HG02642 (cell line): ENCODE measurements at regions not wholly inside any gene's neighbourhood (a gene's known extent, or its start where the extent isn't known, plus 50 kb on each side); places are given as distances from the start of the nearest gene placed in this dataset.
A peak's percentile ranks its signal among the peaks of the same experiment; 100 is the strongest.

Source experiments
- ATAC-seq: cut with Tn5 transposase; IDR thresholded peaks from one replicate; pipeline ENCODE4 v1.9.1; 2021; ENCODE audit warnings: mild to moderate bottlenecking; ENCODE audit not compliant: unreplicated experiment, poor library complexity

DNA sequence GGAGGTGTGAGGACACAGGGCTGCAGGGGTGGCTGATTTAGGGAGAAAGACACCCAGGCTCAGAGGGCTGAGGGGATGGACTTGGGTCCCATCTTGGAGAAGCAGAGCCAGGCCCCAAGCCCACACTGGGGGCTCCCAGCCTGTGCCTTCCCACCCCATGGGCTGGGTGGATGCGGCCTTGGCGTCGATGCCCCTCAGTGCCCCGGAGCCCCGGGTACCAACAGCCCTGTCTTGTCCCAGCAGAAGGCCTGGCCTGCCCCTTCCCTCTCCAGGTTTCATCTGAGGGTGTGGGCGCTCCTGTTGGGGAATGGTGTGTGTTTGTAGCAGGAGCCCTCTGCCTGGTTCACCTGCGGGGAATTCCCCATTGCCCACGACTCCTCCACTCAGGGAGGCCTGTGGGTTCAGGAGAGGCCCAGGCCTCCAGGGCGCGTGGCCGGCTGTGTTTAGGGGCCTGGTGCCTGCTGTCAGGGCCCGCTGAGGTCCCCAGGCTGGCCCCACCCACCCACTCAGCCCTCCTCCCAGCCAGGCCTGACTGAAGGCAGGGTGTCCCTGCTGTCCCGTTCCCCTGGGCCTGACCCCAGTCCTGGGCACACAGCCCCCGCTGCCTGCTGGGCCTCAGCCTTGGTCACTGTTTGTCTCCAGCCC lies 51.1 kb upstream of the BEGAIN start:
- ATAC-seq, result no peak

DNA sequence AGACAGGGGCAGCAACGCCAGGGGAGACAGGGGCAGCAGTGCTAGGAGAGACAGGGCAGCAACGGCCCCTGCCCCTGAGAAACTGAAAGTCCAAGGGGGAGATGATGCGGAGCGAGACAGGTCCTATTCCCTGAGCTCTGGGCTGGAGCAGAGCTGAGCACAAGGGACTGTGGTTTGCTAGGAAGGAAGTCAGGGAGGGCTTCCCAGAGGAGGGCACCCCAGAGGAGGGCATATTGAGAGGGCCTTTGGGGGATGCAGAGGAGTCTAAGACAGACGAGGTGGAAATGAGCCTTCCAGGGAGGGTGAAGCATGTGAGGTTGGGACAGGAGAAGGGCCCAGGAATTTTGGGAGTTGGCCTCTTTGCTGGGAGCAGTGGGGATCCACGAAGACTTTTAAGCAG lies 52.1 kb upstream of the BEGAIN start:
- no peak for ATAC-seq

DNA sequence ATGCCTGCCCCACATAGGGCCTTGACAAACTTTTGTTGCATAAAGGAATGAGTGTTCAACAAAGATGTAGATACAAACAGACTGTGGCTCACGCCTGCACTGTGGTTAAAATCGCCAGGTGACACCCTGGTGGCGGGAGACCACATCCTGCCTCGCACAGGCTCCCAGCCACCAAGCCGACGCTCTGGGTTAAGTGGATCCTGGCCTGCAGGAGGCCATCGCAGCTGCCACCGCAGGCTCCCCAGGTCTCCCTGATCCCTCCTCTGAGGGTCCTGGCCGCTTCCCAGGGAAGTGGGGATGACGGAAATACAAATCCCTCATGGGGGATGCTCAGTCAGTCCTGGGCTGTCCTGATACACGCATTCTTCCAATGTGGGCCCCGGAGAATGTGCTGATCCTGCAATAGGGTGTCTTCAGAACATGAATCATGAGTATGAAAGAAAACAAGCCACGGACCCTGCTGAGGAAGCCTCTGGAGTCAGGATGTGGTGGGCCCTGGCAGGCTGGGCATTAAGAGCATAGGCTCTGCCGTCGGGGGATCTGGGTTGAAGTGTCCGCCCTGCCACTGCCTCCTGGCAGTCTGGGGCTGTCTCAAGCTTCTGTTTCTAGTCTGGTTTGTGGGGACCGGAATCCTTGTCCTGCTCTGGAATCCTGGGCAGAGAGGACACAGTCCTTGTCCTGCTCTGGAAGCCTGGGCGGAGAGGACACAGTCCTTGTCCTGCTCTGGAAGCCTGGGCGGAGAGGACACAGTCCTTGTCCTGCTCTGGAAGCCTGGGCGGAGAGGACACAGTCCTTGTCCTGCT lies 53.5 kb upstream of the BEGAIN start:
- ATAC-seq, result peak; percentile 90

DNA sequence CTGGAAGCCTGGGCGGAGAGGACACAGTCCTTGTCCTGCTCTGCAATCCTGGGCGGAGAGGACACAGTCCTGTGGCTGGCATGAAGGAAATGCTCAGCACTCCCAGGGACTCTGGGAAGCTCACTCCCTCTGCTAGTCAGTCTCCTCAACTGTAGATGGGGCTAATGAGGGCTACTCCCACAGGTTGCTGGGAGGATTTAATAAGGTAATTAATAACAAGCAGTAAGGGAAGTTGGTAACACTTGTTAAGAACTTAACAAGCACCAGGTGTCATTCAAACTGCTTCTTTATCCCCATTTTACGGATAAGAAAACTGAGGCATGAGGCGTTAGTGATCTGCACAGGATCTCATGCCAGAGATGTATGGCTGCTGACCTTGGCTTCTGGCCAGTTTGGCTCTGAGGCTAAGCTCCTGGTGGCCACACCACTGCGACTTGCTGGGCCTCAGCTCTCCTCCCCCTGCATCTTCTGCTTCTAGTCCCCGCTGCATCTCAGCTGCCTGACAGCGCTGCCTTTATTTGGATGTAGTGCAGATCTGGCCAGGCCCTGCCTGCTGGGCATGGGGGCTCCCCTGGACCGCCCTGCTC lies 54.1 kb upstream of the BEGAIN start:
- ATAC-seq, result no peak

DNA sequence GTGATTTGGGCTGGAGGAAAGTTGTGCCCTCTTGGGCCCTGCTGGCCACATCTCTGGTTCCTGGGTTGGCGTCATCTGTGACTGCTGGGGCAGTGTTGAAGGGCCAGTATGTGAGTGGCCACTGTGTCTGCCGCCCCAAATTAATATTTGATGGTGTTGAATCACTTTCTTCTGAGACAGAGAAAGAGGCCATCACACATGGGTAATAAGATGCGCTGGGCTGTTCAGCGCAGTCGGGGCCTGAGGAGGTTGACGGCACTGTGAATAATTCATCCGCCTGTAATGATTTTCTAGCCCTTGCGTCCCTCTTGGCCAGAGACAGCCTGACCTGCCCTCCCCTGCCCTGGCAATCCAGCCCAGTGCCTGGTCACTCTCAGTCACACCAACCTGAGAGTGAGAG lies 56.2 kb upstream of the BEGAIN start:
- no peak for ATAC-seq

DNA sequence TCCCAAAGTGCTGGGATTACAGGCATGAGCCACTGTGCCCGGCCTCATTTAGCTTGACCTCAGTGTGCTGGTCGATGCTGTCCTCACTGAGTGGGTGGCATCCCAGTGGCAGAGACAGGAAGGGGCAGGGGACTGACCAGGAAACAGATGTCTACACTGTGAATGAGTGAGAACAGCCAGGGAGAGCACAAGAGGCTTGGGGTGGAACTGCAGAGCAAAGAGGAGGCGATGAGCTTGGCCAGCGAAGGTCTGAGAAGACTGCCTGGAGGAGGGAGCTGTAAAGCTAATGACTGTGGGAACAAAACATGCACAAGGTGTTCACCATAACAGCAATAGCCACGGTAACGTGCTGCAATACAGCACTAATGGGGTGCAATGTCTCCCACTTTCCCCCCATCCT lies 57.2 kb upstream of the BEGAIN start:
- ATAC-seq, result no peak

DNA sequence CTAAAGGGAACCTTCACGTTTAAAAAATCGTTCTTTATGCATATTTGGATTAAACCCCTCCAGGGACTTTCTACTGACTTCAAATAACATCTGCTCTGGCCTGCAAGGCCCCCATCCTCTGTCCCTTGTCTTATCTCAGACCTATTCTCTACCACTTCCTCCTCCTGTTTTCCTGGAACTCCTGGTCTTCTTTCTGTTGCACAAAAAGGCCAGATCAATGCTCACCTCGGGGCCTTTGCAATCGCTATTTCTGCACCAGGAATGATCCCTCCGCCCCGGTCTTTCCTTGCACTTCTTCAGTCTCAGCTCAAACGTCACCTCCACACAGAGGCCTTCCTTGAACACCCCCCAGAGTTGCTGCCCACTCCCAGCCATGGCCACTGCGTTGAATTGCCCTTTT lies 57.6 kb upstream of the BEGAIN start:
- no peak for ATAC-seq

DNA sequence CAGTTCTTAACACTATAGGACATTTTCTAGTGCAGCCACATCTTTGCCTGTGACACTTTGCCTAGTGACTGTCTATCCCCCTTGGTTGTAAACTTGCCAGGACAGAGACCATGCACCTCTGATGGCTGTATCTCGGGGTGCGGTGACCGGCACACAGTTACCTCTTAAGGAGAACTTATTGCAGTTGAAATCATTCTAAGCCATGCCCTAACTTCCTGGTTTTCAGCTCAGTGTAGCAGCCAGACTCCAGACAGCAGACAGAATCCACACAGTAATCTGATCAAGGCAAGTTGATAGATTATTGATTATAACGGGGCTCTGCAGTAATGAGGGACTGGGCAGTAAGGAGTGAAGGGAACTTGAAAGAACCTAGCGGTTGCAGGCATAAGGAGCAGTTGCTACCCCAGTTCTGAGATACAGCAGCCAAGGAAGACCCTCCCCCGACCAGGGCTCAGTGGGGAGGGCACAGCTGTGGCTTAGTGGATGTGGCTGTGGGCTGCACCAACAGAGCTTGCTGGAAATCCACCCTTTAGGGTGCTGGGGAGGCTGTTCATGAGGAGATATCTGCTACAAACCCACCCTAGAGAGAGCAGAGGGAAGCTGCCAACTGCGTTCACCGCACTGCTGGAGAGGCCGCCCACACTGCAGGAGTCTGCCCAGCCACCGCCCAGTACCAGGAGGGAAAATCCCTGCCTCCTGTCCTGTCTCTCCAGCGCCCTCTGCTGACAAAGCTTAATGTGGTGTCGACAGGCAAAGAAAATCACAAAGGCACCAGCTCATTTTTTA lies 58.2 kb upstream of the BEGAIN start:
- peak; percentile 81 for ATAC-seq

DNA sequence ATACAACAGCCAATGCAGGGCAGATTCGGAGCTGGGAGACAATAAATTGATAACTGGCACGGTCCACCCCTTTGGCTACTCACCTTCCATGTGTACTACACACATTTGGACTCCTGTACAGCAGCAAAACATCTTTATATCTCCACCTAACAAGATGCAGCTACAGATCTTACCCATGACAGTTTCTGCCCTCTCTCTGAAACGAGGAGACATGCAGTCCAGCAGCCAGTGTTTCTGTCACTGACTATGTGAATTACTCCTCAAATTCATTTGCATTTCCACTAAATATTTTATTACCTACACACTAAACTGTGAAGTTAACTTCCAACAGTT lies 58.7 kb upstream of the BEGAIN start:
- no peak for ATAC-seq

DNA sequence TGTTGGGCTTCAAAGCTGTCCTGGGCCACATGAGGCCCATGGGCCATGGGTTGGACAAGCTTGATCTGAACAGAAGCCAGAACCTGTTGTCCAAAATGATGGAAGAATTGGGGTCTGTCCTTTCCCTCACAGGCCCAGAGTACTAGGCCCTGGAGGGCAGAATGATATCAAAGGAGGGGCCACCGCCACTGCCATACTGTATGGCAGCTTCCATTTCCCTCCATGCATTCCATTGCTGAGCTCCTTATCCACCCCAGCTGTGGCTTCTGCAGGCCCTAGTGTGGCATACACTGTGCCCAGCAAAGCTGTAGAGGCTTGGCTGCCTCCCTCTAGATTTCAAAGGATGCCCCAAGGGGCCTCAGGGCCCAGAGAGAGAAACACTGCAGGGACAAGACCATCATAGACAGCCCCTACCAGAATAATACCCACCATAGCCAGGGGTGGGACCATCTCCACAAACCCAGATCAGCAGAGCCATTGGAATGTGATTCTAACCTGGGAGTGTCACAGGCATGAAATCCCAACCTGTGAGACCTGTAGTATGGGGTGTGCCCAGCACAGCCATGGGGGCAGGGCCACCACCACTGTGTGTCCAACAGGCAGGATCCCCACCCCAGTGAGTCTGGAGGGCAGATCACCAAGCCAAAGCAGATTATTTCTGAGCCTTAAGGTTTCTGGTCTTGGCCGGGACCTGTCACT lies 61.4 kb upstream of the BEGAIN start:
- no peak for ATAC-seq

DNA sequence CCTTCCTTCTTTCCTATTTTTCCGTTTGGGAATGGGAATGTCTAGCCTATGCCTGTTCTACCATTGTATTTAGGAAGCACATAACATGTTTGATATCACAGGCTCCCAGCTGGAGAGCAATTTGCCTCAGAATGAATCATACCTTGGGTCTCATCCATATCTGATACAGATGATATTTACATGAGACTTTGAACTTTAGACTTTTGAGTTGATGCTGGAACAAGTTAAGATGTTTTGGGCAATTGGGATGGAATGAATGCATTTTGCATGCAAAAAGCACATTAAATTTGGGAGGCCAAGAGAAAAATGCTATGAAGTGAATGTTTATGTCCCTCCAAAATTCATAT lies 61.9 kb upstream of the BEGAIN start:
- no peak for ATAC-seq

DNA sequence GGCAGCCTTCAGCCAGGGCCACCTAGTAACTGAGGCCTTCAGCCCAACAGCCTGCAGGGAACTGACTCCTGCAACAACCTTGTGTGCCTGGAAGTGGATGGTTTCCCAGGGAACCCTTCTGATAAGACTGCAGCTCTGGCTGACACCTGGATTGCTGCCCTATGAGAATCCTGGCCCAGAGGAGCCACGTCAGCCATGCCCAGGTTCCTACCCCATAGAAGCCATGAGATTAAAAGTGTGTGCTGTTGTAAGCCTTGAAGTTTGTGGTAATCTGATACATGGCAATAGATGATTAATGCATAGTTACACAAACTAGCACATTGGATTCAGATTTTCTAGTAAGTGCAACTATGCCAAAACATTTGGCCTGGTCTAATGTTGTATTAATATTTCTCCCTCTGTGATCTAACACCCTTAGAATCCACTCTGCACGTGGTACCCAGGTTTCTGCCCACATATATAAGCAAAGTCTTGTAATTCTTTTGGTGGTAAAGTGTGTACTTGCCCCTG lies 64.8 kb upstream of the BEGAIN start:
- ATAC-seq, result no peak

DNA sequence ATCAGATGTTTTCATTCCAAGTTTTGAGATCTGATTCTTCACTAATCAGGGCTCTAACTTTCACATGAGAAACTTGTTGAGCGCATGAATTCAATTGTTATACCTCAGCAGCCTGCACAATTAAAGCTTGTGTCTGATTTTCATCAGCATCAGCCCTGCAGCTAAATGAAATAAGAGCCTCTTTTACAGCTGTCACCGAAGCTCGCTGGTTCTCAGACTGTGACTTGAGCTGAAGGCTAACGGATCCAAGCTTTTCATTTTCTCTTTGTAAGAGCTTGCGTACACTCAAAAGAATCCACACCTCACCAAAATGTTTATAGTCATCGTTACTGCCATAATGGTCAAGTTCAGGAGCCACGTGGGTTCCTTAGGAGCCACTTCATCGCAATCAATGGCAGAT lies 65.5 kb upstream of the BEGAIN start:
- no peak for ATAC-seq

DNA sequence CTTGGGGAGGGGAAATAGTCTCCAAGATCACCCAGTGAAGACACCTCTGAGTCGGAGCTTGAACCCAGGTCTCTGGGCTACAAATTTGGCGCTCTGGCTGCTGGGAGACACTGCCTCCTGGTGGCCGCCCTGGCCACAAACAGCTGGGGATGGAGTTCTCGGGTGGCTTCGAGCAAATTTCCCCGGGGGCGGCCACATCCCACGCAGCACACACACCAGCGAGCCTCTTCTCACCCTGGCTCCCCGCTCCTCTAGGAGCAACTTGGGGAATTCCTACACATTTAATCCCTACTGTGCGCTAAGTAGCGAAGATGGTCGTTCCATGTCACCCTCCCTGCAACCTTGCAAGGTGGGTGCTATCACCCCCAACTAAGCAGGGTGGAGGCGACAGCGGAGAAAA lies 66.2 kb upstream of the BEGAIN start:
- ATAC-seq, result no peak

DNA sequence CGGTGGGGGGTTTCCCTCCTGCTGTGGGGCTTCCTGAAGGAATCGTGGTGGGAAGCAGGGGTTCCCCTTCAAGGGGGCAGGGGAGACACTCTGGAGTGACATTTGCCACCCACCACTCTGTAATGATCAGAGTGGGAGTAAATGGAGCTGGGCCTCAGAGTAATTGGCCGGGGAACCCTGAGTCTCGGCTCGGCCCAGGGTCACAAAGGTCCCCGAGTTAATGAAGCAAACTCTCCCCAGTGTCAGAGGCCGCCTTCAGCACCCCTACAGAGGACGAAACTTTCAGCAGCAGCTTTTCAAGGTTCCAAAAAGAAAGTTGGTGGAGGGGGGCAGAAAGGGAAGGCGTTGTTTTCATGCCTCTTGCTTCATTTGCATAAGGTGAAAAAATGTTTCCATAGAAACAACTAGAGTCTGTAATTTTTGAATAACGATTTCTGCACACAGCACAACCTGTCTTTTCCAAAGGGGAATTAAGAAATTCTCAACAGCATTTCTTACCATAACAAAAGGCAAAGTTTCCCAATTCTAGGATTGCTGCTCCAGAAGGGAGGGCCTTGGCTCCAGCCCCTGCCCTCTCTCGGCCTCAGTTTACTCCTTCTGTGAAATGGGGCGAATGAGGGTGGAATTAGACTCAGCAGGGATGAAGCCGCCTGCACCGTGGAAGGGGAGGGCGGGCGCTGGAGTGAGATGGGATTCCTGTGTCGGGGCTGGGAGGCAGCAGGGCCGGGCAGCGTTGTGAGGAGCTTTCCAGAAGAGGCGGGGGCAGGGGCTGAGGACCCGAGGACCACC lies 67.0 kb upstream of the BEGAIN start:
- no peak for ATAC-seq

DNA sequence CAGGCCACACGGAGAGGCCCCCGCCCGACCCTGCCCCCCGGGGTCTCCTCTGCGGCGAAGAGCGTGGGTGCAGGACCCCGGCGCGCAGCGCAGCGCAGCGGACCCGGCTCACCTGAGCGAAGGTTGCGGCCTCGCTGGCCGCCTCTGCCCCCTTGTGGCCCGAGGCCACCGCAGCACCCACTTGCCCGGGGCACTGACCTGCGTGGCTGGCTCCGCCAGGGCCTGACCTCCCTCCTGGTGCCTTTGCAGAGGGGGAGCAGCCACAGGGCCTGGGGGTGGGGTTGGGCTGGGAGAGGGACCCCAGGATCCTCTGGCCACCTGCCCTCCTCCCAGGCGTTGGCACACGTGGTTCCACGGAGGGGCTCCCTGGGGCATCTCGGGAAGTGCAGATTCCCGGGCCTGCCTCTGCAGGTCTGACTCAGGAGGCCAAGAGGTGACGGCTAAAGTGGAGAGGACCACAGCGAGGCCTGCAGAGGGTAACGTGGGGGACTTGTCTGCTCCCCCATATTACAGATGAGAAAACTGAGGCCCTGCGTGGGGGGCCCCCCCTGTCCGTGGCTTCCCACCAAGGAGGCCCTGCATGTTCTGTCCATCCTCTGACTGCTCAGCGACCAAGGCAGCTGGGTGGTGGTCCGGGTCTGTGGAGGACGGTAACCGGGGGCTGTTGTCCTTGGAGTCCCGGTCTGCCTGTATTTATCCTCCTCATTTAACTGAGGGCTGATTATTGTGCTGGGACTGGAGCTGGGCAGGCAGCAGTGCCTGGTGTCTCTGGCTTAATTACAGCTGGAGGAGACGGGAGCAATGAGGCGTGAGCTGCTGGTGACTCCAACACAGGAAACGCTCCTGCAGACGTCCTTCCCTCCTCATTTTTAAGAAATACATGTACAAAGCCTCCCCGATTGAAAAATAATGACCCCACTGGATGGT lies 67.9 kb upstream of the BEGAIN start:
- ATAC-seq, result peak; percentile 49

DNA sequence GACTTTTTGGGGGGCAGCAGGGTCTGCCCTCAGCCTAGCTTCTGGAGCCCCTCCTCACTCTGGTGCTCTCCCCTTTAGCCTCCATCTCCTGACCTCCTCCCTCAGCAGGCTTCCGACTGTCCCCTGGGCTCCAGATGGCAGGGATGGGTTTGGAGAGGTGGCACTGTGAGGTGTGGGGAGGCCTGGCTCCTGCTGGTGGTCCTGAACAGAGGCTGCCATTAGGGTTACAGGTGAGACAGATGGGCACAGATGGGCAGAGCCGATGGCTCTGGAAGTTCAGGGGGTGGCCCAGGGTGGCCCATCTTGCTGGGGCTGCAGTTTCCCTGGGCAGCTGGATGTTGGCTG lies 68.5 kb upstream of the BEGAIN start:
- ATAC-seq, result no peak

DNA sequence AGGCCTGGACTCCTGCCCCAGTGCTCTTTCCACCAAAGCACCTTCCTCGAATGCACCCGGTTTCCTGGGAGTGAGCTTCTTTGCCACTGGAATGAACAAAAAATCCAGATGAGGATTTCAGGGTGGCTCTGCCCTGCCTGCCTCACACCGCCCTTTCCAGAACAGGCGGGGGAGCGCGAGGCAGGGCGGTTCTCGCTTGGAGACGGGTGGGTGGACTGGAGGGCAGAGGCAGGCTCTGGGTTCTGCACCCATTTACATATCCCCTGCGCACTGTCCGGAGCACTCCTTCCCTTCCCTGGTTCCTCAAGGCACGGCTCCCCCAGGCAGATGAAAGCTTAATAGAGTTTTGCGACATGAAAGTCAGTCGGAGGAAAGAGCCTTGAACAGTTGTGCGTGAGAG lies 69.7 kb upstream of the DLK1 start:
- no peak for ATAC-seq

DNA sequence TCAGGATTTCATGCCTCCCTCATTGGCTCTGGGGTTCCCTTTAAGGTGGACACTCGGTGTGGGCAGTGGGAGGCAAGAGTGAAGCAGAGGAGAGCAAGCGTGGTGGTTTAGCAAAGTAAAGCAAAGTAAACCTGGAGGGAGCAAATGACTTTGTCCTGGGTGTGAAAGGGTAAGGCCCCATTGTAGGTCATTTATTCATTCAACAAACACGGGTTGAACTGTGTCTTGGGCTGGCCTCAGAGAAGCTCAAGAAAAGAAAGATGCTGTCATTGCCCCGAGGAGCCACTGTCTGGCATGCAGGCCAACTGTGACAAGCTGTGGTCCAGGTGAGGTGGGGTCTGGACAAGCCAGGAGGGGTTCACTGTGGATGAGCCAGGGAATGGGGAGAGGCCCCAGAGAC lies 68.9 kb upstream of the DLK1 start:
- ATAC-seq, result no peak
